HG02970 (cell line): ENCODE measurements at regions not wholly inside any gene's neighbourhood (a gene's known extent, or its start where the extent isn't known, plus 50 kb on each side); places are given as distances from the start of the nearest gene placed in this dataset.

Experiments used
- ATAC-seq: cut with Tn5 transposase; IDR thresholded peaks from one replicate; pipeline ENCODE4 v1.9.1; 2021; ENCODE audit warnings: mild to moderate bottlenecking, moderate library complexity, moderate number of reproducible peaks; ENCODE audit not compliant: unreplicated experiment, low FRiP score

GRCh38 chr11:27907530-27907929 is 200.4 kb downstream of the KIF18A start:
- no peak for ATAC-seq

GRCh38 chr11:27907091-27907490 is 200.9 kb downstream of the KIF18A start:
- no peak for ATAC-seq

- no peak for ATAC-seq
Measured at GRCh38 chr11:27904358-27905055, 203.4 kb downstream of the KIF18A start.

GRCh38 chr11:27902981-27903624 is 202.8 kb upstream of the BDNF start:
- ATAC-seq: no peak

- no peak for ATAC-seq
Measured at GRCh38 chr11:27898166-27898565, 197.9 kb upstream of the BDNF start.

GRCh38 chr11:27896096-27896495 is 195.8 kb upstream of the BDNF start:
- ATAC-seq: no peak

- ATAC-seq: no peak
Measured at GRCh38 chr11:27894552-27894951, 194.3 kb upstream of the BDNF start.

- no peak for ATAC-seq
Measured at GRCh38 chr11:27886857-27887256, 186.6 kb upstream of the BDNF start.

- no peak for ATAC-seq
Measured at GRCh38 chr11:27882066-27882697, 181.9 kb upstream of the BDNF start.

GRCh38 chr11:27875831-27876775 is 175.8 kb upstream of the BDNF start:
- no peak for ATAC-seq

GRCh38 chr11:27874998-27875830 is 175.0 kb upstream of the BDNF start:
- ATAC-seq: no peak

- no peak for ATAC-seq
Measured at GRCh38 chr11:27873664-27874063, 173.4 kb upstream of the BDNF start.

GRCh38 chr11:27871056-27871455 is 170.8 kb upstream of the BDNF start:
- ATAC-seq: no peak

- ATAC-seq: no peak
Measured at GRCh38 chr11:27869701-27870100, 169.4 kb upstream of the BDNF start.

GRCh38 chr11:27868709-27869108 is 168.5 kb upstream of the BDNF start:
- no peak for ATAC-seq

- no peak for ATAC-seq
Measured at GRCh38 chr11:27868226-27868625, 168.0 kb upstream of the BDNF start.

- no peak for ATAC-seq
Measured at GRCh38 chr11:27865105-27865504, 164.8 kb upstream of the BDNF start.

- ATAC-seq: no peak
Measured at GRCh38 chr11:27864611-27865010, 164.4 kb upstream of the BDNF start.

- no peak for ATAC-seq
Measured at GRCh38 chr11:27864091-27864491, 163.8 kb upstream of the BDNF start.

- no peak for ATAC-seq
Measured at GRCh38 chr11:27863637-27864036, 163.4 kb upstream of the BDNF start.
